Cerebellar cortex (tissue), 1 donor: ENCODE measurements at regions not wholly inside any gene's neighbourhood (a gene's known extent, or its start where the extent isn't known, plus 50 kb on each side); places are given as distances from the start of the nearest gene placed in this dataset.
"Not testable (repeated sequence)": the region's sequence is repeated elsewhere in the genome, so short reads cannot be mapped to it uniquely, and the experiment has no call there.

Experiments used
- DNase-seq: peaks from one replicate; pipeline ENCODE4 v3.0.0-alpha.2; 2015; ENCODE audit warnings: low spot score

DNA sequence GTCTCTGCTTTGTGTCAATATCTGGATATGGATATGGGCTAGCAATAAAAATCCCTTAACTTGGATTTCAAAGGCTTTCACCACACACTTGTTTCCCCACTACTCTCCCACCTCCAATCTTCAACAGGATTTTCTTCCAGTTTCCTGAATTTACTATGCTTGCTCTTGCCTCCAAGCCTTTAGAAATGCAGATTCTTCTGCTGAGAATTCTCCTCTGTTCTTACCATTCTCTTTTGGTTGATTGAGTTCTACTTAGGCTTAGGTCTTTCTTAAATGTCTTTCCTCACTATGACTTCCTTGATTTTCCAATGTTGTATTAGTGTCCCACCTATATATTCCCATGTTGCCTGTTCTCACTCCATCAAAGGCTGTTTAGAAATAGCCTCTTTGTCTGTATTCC, 1502.4 kb upstream of the TENM4 start:
- no peak for DNase-seq

GRCh38 chr11:80937842-80938241, 1497.0 kb upstream of the TENM4 start:
- DNase-seq: no peak

- no peak for DNase-seq
Observed at GRCh38 chr11:80930038-80930437, 1489.2 kb upstream of the TENM4 start.

DNA sequence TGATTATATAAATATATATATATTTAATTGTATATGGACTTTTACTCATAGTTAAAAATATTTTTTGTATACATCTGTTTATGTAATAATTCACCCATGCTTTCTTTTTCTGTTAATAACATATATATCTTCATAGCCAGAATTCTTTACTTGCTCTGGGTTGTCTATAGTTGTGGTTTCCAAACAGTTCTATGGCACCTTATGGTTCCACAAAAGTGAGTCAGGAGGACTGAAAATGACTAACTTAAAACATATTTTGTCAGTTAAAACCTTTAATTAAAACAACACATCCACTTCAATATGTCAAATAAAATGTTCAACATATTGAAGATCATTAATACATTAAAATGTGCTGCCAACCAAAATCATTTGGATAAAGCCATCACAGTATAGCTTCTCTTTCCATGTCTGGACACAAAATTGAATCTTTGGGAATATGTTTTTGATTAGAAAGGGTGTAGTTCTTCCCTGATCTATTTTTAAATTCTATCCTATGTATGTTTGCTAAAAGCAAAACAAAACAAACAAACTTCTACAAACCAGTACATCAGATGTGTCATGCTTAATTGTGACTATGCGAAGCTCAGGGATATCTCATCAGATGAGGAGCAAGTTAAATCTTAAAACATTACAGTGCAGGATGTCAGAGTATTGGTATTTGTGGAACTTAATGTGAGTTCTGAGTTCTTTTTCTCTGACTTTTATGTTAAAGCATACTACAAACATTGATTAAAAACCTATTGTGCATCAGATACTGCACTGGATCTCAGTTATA, 1488.4 kb upstream of the TENM4 start:
- no peak for DNase-seq

DNA sequence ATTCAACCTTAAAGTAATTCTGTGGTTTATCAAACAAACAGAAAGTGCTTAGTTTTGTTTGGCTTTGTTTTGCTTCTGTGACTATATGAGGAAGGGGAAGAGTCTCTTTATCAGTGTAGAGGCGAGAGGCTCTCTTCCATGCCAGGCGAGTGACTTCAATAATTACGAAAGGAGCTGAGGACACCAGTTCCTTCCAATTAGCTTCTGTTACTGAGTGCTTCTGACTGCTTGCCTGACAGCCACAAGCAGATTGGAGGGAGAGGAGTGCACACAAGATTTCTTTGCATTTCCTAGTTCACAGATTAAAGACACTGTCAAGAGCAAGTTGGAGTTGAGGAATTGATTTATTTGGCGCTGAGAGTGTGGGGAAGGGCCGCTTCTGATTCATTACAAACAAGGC, 1484.5 kb upstream of the TENM4 start:
- DNase-seq: no peak

DNA sequence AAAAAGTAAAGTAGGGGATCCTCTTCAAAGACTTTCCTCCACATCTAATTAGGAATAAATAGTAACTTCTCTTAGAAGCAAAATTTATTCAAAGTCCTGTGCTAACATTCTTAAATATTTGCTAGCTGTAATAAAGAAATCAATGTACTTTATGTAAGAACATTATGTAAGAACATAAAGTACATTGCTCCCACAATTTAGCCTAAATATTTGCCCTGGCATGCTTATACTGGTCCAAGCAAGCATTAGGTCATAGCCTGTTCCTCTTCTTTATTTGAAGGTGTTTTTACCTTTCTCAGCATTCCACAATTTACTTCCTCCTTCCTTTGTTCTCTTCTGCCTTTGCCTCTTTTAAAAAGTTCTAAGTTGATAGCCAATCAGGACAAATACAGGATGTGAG, 1480.5 kb upstream of the TENM4 start:
- DNase-seq: not testable (repeated sequence)

GRCh38 chr11:80916173-80916798, 1475.5 kb upstream of the TENM4 start:
- DNase-seq: no peak

- DNase-seq: no peak
Observed at GRCh38 chr11:80914311-80914710, 1473.5 kb upstream of the TENM4 start.

DNA sequence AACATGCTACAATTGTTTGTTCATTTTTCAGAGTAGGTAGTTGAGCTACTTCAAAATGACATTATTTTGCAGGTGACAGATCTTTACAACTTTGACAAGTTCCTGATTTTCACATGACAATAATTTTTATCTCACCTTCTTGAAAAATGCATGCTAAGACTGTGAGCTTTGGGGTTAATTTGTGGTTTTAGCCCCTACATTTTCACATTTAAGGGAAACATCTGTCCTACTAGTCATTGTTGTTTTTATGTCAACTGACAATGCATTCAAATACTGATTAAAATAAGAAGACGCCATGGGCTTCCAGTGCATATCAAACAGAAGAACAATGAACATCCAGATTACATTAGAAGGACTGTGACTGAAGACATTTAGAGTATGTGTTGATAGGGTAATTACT, 1470.8 kb upstream of the TENM4 start:
- DNase-seq: no peak

DNA sequence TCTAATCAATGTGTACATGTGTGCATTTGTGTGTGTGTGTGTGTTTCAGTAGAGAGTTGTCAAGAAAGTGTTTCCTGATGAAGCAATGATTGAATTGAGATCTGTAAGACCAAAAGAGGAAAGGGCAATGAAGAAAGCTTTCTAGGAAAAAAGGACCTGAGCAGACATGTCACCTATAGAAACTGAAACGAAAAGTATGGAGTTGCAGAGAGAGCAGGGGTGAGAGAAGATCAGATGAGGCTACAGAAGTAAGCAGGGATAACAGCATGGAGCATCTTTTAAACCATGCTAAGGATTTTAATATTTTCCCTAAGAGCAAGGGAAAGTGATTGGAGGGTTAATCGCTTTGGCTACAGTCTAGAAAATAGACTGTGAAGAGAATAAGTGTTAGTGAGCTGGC, 1459.4 kb upstream of the TENM4 start:
- no peak for DNase-seq

- DNase-seq: no peak
Observed at GRCh38 chr11:80899381-80899780, 1458.6 kb upstream of the TENM4 start.

DNA sequence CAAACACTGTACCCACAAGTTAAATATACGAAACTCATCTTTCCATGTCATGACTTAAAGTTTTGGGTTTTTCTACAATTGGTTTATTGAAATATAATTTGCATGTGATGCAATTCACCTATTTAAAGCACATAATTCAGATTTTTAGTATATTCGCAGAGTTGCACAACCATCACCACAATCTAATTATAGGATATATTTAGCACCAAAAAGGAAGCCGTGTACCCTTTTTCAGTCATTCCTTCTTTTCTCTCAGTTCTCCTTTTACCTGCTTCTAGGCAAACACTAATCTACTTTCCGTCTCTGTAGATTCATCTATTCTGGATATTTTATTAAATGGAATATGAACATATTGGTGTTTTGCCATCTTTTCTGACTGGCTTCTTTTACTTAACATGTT, 1458.1 kb upstream of the TENM4 start:
- DNase-seq: no peak

- DNase-seq: no peak
Observed at GRCh38 chr11:80886684-80887083, 1445.9 kb upstream of the TENM4 start.

DNA sequence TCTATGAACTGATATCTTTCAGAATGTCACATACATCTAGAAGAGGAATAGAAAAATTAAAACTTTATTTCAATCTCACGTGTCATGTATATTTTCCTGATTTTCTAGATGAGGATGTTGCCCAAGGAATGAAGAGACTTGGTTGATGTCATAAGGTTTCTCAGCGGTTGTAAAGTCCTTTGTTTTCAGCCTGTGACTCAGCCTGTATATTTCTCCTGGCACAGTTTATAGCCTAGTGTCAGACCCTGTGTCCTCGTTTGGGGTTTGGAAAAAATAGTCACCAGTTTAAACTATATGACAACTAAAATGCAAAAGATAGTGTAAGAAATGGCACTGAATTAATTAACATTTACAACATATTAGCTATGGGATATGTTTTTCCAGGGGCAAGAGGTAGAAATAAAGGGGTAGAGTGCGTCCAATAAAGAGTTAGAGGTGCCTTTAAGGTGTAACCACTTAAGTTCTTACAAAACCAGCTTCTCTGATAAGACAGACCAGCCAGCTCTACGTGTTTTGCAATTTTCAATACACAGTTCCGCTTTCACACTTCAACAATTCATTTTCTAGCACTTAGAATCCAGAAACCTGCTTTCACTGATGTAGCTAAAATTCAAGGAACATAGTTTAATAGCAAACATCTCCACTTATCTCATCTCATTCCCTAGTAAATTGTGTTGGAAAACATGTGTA, 1432.6 kb upstream of the TENM4 start:
- no peak for DNase-seq

DNA sequence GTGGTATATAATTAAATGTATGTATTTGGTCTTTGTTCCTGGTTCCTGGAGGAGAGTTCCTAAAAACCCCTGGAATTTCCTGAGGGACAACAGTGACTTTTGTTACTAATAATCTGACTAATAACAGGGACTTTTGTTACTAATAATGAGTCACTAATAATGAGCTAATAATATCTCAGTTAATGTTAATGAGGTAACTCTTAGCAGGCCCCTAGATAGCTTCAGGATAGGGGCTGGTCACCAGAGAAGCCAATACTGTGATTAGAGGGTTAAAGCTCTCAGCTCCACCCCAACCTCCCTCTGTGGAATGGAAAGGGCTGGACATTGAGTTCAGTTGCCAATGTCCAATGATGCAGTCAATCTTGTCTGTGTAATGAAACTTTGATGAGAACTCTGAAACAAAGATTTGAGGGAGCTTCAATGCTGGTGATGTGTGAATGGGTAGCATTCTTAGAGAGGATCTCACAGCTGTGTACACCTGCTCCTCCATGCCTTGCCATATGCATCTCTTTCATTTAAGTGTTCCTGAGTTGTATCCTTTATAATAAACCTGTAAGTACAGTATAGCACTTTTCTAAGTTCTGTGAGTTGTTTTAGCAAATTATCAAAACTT, 1431.4 kb upstream of the TENM4 start:
- no peak for DNase-seq

DNA sequence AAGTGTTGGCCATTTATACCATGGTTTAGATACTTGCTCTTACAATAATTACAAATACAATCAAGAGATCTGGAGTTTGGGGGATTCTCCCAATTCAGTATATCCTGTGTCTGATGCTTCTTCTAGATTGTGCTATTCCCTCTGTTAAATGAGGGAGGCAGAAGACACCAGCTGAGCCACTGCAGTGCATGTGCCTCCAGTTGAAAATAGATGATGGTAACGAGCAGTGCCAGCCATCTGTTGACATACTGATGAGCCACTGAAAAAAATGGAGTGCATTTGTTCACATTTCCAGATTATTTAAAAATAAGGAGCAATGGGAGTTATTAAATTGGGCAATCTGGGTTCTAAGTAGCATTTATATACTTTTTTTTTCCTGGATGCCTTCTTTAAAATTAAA, 1428.0 kb upstream of the TENM4 start:
- DNase-seq: no peak

GRCh38 chr11:80862011-80862410, 1421.2 kb upstream of the TENM4 start:
- no peak for DNase-seq

DNA sequence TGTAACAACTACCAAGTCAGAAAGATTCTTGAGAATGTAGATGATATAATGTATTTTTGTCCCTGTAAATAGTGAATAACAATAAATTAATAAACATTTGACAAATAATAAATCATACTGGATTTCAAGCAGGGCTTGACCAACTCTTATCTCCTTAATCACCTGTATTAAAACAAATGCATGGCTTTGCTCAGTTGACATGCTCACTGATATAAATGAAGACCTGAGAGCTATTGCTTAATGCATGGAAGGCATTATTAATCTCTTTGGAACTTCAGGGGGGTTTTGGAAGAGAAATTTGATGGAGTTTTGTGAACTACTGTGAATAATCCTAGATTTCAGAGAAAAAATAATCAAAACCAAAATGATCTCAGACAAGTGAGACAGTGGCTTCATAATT, 1420.4 kb upstream of the TENM4 start:
- no peak for DNase-seq

DNA sequence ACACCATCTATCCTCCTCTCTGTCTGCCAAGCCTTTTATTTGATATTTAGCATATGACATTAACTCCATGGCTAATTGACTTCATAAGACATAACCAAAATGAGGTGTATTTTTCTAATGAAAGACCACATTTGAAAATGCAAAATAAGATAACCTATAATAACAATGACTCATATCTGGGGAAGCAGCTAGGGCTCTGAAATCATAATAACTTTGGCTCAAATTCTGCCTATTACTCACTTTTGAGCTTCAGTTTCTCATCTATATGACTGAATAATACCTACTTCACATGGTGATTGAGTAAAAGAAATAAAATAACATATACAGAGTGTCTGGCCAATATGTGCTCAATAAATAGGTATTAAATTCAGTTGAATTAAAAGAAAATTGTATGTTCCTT, 1419.8 kb upstream of the TENM4 start:
- no peak for DNase-seq

DNA sequence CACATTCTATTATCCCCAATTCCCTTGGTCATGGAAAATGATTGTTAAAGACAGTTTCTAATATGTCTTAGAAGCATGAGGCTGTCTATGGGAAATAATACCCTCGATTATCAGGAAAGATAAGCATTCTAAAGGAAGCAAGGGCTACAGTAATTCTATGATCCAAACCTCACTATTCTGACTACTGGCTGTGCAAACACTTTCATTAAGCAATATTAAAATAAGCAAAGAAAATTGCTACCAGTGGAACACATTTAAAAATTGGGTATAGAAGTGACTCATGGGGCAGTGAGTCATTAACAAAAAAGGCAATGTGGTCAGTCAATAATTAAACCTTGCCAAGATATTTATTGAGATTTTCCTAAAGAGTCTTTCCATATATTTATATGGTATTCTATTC, 1415.2 kb upstream of the TENM4 start:
- no peak for DNase-seq

- DNase-seq: no peak
Observed at GRCh38 chr11:80855426-80855825, 1414.6 kb upstream of the TENM4 start.

DNA sequence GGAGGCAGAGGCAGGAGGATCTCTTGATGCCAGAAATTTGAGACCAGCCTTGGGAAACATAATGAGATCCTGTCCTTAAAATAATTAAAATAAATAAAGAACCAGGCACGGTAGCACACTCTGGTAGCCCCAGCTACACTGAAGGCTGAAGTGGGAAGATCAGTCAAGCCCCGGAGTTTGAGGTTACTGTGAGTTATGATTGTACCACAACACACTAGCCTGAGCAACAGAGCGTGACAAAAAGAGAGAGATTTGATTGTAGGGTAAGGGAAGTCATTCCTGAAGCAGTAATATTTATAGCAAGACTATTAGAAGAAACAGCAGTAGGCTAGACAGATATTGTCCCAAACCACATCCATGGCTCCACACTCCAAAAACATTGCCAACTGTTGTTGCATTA, 1408.4 kb upstream of the TENM4 start:
- no peak for DNase-seq

- DNase-seq: no peak
Observed at GRCh38 chr11:80846979-80847378, 1406.1 kb upstream of the TENM4 start.
